NCI-H2107 treated with DMSO at 0.1 percent for 48 hours (cell line): ENCODE measurements at regions not wholly inside any gene's neighbourhood (a gene's known extent, or its start where the extent isn't known, plus 50 kb on each side); places are given as distances from the start of the nearest gene placed in this dataset.

Experiments used
- DNase-seq: peaks from one replicate; lab custom pipeline; 2025; ENCODE audit not compliant: unreplicated experiment; lab: John Stamatoyannopoulos, UW

- DNase-seq = no peak
These were observed 679.2 kb downstream of the NLGN4X start for GRCh38 chrX:5549512-5549911.

- no peak for DNase-seq
These were observed 691.6 kb downstream of the NLGN4X start for GRCh38 chrX:5537098-5537497.

- DNase-seq = no peak
These were observed 692.4 kb downstream of the NLGN4X start for GRCh38 chrX:5536261-5536660.

DNA sequence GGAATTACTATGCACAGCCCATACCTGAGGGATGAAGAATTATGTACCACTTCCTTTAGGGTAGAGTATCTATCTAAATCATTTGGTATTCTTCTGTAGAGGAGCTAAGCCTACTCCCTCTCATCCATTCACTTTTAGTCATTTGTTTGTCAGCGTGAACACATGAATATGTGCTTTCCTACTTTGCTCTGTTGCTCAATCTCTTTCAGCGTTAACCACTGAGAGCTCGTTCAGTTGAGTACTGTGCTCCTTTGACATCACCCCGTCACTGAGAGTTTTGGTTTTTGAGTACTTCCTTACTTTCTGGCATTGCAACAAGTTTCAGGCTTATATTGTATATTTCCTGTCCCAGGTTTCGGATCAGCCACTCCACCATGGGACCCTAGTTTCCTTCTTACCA, 700.6 kb downstream of the NLGN4X start:
- DNase-seq = no peak

DNA sequence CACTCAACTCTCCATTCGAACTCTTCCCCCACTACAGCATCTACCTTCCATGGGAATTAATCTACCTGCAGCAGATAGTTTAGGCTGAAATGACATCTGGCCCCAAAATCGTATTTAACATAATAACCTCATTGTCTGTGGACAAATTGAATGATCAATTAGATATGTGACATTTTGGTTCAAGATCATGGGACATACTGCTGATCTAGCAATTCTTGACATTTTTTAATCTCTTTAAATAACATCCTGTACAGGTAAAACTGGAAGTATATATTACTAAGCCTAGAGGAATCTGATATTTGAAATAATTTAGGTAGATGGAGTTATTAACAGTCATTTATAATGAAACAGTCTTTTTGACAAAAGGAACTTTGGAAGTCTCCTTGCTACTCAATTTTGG, 702.5 kb downstream of the NLGN4X start:
- DNase-seq = no peak

- no peak for DNase-seq
These were observed 737.7 kb downstream of the NLGN4X start for GRCh38 chrX:5490786-5491563.

GRCh38 chrX:5474282-5474681, 754.4 kb downstream of the NLGN4X start:
- no peak for DNase-seq

DNA sequence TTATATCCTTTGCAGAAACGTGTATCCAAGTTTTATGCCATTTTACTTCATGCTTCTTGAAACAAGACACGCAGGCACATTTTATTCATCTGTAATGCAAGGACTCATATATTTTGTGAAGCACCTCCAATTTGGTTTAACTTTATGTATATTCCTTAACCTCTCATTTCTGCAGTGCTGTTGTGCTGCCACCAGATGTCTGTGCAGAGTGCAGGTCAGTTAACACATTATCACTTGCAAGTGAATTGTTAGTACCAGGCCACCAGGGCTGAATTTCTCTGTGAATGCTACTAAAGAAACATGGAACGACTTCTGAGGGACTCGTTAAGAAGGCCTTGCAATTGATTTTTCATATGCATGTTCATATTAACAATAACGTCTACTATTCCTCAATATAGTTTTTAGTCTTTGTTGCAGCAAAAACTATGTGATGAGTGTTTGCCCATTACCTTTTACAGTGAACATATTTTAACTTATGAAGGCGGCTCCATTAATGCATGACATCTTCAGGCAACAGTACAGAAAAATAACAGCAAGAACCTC, 770.3 kb downstream of the NLGN4X start:
- no peak for DNase-seq

DNA sequence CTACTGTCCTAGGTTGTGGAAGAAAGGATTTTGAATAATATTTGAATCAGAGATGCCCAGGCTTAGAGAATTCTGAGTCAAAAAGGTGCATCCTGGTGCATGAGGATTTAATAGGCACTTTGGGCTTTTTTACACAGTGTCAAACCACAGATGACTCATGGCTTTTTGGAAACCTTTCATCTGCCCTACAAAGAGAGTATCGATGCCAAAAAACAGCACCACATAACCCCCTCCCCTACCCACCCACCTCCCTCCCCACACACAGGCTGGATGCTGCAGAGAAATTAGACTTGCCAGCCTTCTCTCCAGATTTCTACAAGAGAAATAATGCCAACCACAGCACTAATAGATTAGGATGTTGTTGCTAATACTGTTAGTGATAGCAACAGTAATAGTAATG, 779.3 kb downstream of the NLGN4X start:
- DNase-seq = no peak

DNA sequence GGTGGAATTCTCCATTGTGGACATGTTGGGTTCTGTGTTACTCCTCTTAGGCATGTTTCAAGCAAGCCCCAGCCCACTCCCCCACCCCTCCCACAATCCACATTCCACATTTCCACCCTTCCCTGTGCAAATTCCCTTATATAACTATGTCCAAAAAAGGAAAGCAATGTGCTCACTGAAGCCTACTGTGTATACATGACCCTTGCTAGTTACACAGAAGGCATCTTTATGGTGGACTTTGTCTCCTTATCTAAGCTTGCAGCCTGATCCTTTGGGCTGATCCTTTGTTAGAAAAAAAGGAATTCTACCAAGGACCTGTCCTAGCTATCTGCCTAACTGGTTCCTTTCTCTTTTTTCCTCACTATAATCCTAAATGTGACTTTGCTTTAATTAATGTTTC, 796.8 kb downstream of the NLGN4X start:
- DNase-seq = no peak

GRCh38 chrX:5425119-5425518, 803.5 kb downstream of the NLGN4X start:
- DNase-seq = no peak

DNA sequence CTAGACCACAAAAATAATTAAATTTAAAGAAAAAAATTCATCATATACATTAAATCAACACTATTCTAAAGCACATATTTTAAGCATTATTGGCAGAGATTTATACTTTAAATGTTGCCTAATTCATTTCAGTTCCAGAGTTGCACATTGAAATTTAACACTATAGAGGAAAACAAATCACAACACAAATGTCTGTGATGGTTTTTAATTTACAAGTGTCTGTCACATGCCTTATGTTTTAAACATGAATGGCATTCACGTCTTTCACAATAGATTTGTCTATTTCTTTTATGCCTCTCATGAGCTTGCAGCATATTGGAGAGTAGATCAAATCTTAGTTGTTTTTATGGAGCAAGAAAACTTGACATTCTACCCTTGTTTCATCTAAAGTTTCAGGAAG, 811.3 kb downstream of the NLGN4X start:
- no peak for DNase-seq

DNA sequence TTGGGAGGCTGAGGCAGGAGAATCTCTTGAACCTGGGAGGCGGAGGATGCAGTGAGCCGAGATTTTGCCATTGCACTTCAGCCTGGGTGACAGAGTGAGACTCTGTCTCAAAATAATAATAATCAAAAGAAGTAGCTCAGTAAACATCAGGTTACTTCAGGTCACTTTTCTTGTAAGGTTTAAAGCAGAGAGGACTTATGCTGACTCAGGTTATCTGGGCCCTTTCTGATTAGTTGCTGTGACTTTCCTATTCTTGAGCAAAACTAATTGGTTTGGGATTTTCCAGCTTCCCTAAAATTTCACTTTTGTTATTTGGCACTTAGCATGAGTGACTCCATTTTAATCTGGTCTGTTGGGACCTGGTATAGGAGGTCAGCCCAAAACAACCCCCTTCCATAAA, 812.9 kb downstream of the NLGN4X start:
- DNase-seq = no peak

GRCh38 chrX:5409106-5409505, 819.6 kb downstream of the NLGN4X start:
- no peak for DNase-seq

DNA sequence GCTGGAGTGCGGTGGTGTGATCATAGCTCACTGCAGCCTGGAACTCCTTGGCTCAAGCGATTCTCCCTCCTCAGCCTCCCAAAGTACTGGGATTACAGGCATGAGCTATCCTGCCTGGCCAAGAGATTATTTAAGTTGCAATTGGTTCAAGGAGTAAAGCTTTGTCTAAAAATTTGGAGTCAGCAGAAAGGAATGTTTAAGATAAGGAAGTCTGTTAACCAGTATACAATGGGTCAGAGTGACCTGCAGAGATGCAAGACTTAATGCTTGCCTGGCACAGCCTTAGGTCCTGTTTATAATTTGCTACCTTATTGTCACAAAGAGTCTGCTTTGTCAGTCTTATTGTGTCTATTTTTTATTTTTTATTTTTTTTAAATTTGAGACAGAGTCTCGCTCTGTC, 826.2 kb downstream of the NLGN4X start:
- DNase-seq = no peak

GRCh38 chrX:5399403-5399802, 829.3 kb downstream of the NLGN4X start:
- DNase-seq = no peak

DNA sequence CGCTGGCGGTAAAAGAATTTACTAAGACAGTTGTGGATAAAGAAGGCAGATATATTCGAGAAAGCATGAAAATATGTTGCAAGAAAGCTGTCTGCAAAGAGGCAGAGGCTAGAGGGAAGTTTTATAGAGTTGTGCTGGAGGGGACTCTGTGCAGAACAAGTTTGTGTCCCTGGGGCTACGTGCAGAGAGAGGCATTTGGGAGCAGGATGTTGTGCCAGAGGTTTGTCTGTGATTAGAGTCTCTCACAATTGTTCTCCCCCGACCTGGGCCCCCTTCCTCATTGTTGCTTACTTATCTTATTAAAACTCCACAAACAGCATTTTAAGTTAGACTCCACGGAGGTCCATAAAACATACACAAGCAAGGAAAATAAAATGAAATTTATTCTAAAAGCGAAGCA, 831.3 kb downstream of the NLGN4X start:
- no peak for DNase-seq

DNA sequence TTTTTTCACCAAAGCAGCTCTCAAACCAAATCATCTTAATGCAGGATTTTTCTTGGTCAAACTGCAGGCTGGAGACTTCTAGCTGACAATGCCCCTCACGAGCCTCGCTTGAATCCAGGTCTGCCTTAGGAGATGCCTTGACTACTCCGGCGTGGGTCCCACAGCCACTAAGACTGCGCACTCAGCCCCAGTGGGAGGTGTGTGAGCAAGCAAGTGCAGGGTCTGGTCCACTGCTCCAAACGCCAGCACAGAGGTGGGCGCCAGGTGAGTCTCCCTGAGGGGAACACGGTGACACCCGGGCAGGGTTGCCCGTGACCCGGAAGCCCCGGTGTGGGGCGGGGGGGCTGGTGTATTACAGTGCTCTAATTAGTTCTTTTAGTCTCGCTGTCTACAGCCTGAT, 838.3 kb downstream of the NLGN4X start:
- no peak for DNase-seq

DNA sequence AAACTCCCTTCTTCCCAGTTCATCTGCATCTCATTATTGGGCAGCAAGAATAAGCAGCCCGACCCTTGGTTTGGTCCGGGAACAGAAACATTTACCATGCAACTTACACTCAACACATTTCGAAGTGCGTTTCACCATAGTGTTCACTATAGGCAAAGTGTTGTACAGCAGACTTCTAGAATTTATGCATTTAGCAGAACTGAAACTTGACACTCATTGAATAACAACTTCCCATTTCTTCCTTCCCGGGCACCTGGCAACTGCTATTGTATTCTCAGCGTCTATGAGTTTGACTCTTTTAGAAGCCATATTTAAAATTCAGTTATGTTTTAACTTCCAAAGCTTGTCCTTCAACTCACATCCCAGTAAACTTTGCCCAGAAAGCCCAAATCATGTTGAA, 840.6 kb downstream of the NLGN4X start:
- no peak for DNase-seq

- DNase-seq = no peak
These were observed 848.2 kb downstream of the NLGN4X start for GRCh38 chrX:5380426-5380825.

GRCh38 chrX:5341902-5342301, 886.8 kb downstream of the NLGN4X start:
- DNase-seq = no peak

DNA sequence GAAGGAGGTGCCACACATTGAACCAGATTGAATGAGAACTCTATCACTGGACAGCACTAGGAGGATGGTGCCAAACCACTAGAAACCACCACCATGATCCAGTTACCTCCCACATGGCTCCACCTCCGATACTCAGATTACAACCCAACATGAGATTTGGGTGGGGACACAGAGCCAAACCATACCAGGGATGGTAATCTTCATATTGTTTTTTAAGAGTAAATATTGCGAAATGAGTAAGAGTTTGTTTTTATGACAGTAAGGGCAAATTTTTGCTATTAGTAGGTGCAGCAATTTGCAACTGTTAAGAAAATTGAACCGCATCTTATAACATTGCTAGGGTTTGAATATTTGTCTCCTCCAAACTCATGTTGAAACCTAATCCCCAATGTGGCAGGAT, 891.5 kb downstream of the NLGN4X start:
- no peak for DNase-seq

- DNase-seq = no peak
These were observed 904.1 kb downstream of the NLGN4X start for GRCh38 chrX:5324546-5324945.
